ENCODE measurements at regions not wholly inside any gene's neighbourhood (a gene's known extent, or its start where the extent isn't known, plus 50 kb on each side); places are given as distances from the start of the nearest gene placed in this dataset.
A peak's percentile ranks its signal among the peaks of the same experiment; 100 is the strongest.

DNA sequence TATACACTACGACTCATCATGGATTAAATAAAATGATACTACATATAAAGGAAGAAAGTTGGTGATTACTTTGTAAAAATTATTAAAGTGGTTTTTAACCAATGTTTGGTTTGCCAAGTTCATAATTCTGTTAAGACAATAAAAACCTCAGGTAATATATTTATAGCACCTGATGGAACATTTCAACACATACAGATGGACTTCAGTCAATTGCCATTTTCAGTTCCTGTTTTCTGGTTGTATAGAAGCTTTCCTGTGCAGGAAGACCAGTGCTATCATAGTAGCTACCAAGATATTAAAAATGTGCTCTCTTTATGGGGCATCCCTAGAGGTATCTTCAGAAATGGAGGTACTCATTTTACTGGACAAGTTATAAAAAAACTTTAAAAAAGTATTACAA, 1686.4 kb downstream of the GRIK2 start:
- DNase-seq (ENCODE audit: low read depth, low spot score), result no peak

DNA sequence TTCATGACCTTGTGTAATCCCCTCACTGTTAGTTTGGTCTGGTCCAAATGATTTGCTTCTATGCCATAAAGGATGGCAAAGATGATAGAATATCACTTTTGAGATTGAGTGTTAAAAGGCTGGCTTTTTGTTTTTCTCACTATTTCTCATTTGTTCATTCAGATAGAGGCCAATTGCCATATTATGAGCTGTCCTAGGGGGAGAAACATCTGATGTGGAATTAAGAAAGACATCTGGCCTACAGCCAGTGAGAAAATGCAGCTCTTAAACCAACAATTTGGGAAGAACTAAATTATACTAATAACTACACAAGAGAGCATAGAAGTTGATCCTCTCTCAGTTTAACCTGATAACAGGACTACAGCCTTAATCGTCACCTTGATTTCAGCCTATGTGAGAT, 1668.6 kb downstream of the GRIK2 start:
- no peak for DNase-seq (ENCODE audit: low read depth, low spot score)

DNA sequence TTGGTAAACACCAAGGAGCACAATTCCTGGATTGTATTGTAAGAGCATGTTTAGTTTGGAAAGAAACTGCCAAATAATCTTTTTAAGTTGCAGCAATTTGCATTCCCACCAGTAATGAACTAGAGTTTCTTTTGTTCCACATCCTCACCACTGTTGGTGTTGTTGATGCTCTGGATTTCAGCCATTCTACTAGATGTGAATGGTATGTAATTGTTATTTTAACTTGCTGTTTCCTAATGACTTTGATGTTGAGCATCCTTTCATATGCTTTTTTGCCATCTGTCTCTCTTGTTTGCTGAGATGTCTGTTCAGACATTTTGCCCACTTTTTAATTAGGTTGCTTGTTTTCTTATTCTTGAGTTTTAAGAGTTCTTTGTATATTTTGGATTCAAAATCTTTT, 1654.1 kb downstream of the GRIK2 start:
- peak; percentile 4 for DNase-seq (ENCODE audit: low read depth, low spot score)

DNA sequence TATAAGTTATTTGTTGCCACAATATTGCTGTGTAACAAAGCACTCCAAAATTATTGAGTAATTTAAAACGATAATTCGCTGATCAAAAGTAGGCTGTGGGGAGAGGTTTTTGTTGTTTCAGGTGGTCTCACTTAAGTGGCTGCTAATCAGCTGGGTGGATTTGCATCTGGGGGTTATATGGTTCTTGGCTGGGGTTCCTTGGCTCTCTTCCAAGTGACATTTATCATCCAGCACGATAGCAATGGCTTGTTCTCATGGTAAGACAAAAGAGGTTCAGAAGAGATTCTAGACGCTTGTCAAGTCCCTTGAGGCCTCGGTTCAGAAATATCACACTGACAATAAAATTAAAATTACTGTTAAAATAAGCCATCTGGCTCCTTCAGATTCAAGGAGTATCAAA, 1648.8 kb downstream of the GRIK2 start:
- no peak for DNase-seq (ENCODE audit: low read depth, low spot score)

DNA sequence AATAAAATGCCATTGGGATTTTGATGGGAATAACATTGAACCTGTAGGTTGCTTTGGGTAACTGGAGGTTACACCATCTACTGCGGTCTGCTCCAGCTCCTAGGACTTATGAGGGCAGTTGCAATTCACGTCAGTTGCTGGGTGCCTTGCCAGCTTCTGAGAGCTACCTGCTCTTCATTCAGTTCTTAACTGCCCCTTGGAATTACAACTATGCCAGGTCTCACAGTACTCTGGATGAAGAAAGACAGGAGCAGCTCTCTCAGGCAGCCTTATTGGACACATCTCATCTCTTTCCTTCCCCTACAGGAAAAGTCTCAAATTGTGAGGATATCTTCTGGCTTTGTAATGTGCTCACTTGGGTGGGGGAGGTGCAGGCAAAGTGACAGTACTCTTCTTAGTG, 1643.3 kb downstream of the GRIK2 start:
- DNase-seq (ENCODE audit: low read depth, low spot score), result no peak

DNA sequence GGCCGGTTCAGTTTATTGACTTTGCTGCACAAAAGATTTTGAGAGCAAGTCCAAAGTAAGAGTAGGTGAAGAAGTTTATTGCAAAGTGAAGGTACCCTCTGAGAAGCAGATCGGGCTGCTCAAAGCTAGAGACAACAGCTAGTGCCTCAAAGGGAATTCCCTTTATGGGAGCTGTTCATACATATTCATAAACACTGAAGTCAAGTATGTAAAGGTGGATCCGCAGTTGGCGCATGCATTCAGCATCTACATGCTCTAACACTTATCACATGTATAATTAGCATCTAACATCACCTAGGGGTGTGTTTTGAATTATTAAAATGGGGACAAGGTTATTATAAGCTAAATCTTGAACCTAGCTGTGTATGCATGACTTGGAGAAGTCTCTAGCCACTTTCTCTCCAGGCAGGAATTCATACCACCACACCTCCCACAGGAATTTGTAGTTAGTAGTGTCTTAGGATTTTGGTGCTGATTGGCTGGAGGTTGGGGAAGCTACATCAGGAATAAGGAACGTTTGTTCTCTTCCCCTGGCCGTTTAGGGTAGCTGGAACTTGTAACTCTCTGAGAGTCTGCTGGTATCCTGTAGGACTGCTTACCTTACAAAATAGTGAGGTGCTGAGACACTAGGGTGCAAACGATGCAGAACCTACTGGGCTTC, 1633.9 kb downstream of the GRIK2 start:
- DNase-seq (ENCODE audit: low read depth, low spot score), result no peak

DNA sequence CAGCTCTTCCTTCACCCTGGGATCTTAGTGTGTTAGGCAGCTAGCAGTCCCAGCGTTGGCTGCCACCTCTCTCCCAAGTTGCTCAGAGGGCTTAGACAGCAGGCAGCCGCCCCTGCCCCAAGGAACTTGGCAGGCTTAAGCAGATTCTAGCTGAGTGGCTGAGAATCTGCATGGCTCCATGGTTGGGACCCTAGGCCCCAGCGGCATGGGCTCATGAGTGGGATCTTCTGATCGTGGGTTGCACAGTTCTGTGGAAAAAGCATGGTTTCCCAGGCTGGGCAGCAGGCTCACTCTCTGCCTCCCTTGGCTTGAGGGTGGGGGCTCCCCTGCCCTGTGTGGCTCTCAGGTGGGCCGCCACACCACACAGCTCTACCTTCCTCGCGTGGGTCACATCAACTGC, 1624.9 kb downstream of the GRIK2 start:
- DNase-seq (ENCODE audit: low read depth, low spot score), result no peak

DNA sequence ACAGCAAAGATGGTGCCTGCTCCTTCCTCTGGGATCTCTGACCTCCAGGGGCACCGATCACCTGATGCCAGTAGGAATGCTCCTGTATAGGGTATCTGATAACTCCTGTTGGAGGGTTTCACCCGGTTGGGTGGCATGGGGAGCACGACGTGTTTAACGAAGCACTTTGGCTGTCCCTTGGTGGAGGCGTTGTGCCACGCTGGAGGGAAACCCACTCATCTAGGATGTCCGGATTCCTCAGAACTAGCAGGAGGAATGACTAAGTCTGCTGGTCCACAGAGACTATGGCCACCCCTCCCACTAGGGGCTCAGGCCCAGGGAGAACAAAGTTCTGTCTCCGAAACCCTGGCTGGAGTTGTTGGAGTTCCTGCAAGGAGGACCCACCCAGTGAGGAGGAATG, 1624.4 kb downstream of the GRIK2 start:
- DNase-seq (ENCODE audit: low read depth, low spot score), result no peak

DNA sequence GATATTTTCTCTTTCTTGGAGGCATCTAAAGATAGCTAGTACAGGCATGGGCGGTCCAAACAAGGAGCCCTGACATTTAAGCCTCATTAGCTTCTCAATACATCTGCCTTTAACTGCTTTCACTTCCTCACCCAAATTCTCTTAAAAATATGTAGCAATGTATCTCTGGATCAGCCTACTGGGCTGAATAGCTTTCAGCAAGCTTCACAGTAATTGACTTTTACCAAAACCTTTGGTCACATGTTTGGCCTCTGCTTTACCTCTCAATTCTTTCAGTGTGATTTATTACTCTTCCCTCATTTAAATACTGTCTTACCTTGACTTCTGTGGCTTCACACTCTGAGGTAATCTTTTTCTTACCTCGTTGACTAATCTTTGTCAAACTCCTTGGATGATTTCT, 1618.1 kb downstream of the GRIK2 start:
- DNase-seq (ENCODE audit: low read depth, low spot score), result no peak

DNA sequence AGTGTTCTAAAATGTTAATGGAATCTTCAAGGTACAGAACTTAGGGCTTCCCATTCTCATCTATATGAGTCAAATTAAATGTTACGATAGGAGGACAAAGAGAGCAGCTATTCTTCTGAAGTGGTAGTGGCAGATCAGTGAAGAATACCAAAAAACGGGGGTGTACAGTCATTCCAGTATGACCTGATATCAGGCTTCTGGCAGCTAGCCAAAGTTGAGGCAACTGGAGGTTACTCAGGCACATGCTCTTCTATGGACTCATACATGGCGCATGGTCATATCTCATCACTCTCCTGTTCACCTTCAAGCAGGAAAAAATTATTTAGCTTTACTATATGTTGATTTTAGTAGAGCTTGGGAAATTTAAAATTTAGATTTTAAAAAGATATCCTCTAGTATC, 1608.8 kb downstream of the GRIK2 start:
- DNase-seq (ENCODE audit: low read depth, low spot score), result no peak

DNA sequence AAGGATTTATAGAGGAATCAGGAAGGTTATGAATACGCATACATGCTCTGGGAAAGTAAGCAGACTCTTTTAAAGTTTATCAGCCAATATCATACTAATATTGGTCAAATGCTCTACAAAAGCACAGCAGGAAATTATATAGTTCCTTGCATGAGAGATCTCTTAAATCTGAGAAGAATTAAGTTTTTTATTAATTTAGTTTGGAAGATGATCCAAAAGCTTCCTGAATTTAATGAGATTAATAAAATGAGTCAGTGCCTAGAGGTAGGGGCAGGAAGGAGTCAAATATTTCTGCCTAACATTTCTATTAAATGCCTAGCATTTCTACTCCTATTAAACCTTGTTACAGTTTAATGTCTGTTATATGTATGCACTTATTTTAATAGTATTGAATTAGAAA, 1608.2 kb downstream of the GRIK2 start:
- no peak for DNase-seq (ENCODE audit: low read depth, low spot score)

DNA sequence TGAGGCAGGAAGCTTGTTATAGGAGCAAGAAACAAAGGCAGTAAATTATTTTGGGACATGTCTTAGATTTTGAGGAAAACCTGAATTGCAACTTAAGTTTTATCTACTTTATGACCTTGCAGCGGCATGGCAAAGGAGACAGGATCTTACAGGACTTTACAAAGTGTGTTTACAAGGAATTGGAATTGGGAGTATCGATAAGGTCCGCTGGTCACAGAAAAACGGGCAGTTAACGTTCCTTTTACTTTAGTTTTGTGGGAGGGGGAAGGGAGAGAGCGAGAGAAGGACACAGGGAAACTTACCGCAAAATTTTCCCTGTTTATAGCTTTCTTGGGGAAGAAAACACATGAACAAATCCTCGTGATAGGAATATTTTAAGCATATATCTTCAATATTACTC, 1607.2 kb downstream of the GRIK2 start:
- DNase-seq (ENCODE audit: low read depth, low spot score), result no peak

DNA sequence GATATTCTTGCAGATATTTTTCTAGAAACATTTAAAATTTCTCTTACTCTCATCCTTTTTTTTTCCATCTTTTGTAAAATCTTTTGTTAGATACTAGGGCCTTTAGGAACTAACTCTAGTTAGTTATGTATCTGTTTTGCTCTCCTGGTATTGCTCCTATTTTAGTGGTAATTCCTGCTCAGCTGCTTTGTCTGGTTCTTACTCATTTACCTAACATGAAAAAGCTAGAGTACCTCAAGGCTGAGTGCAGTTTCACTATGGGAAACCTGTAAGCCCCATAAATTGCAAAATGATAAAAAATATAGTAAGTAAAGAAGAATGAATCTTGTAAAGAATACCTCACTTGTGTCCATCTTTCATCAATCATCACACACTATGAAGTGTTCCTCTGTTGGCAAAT, 1602.0 kb downstream of the GRIK2 start:
- DNase-seq (ENCODE audit: low read depth, low spot score), result no peak

DNA sequence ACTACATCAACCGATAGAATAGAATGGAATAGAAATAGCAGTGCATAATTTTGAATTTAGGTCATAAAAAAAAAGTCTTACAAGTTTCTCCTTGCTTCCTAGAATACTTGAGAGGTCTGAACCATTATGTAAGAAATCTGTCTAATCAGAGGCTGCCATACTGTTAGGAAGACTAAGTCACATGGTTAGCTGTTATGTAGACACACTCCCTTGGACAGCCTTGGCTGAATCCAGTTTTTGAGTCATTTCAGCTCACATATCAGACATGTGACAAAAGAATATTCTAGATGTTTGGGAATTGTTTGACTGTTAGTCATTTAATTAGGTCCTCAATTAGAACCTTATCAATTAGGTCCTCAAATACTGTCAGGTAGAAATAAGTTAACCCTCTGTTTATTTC, 1601.4 kb downstream of the GRIK2 start:
- DNase-seq (ENCODE audit: low read depth, low spot score), result no peak

DNA sequence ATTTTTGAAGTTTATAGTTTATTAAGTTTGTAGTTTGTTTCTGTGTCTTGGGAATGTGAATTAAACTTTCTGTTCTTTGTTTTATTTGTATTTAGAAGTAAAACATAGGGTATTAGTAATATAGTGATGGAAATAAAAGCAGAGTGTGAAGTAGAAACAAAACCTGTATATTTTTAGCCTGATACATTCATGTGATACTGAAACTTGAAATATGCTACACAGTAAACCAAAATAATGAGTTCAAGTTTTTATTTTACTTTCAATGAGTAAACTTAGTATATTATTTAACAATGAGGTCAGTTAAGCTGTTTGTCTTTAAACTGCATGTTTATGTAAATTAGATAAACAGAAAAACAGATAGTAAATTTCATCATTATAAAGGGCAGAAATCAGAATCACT, 1592.6 kb downstream of the GRIK2 start:
- DNase-seq (ENCODE audit: low read depth, low spot score), result no peak

DNA sequence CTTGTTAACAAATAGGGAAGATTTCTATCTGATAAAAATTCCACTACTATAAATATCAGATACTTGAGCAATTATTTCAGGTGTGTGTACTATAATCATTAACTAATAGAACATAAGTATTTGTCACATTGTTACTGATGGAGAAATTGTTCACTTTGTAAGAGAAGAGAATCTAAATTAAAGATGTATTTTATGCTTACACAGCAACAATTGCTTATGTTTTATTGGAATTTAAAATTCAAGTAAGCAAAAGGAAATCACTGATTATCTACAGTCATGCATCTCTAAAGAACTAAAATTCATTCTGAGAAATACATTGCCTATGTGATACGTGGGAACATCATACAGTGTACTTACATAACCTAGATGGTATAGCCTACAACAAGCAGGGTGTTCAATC, 1590.8 kb downstream of the GRIK2 start:
- DNase-seq (ENCODE audit: low read depth, low spot score), result no peak

DNA sequence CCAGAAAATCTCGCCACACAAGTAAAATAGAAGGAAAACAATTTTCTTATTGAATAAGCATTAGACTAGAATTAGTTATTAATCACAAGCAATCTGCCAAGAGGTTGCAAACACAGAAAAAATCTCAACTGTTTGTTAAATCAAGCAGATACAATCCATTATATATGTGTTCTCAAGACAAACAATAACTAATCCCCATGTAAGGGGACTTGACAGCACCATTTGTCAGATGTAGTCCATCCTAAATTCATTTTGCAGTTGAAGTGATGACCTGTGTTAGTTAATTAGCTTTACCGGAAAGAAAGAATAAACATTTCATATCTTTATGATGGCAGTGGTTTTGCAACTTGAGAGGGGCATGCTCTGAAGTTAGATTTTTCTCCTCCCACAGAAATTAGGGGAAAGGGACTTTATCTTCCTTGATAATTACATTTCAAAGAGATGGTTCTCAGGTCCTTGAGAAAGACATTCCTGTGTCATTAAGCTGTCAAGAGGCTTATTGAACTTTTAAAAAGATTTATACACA, 1588.0 kb downstream of the GRIK2 start:
- DNase-seq (ENCODE audit: low read depth, low spot score), result no peak

DNA sequence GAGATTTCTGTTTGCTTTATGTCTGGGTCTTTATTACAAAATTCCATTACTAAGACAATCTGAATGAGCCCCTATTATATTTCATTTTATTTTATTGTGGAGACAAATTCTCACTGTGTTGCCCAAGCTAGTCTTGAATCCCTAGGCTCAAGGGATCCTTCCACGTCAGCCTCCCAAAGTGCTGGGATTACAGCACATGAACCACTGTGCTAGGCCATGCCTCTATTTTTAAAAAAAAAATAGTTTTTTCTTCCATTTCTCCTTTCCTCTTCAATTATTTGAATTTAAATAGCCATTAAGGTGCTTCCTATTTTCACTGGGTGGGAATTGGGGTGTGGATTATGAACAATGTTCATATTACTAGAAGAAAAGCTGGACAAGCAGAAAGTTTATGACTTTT, 1587.4 kb downstream of the GRIK2 start:
- no peak for DNase-seq (ENCODE audit: low read depth, low spot score)

DNA sequence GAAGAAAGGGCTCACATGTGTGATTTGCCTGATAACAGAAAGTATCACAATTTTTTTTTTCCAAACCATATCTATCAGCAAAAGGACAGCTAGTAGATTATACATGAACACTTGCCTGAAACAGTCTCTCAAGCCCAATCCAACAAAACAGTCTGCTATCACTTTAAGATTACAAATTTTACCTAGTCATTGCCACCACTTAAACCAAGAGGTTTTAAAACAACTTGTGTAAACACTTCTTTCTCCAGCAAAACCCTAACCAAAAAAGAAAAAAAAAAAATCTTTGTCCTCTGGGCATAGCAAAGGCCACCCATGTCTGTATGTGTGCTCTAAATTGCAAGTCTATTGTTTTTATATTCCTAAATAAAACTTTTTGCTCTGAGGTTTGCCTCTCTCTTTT, 1568.4 kb downstream of the GRIK2 start:
- no peak for DNase-seq (ENCODE audit: low read depth, low spot score)

DNA sequence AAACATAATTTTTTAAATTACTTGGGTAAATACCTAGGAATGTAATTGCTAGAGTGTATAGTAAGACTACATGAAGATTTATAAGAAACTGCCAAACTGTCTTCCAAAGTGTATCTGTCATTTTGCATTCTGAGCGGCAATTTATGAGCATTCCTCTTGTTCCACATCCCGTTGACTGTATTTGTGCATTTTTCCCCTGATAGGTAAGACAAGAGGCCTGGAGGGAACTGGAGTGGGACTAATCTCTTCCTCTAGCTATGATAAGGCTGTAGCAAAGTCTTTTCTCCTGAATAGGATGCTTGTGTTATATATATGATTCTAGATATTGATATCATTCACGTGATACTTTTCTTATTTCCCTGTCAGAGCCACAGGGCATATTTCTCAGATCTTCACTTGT, 1557.5 kb downstream of the GRIK2 start:
- no peak for DNase-seq (ENCODE audit: low read depth, low spot score)

DNA sequence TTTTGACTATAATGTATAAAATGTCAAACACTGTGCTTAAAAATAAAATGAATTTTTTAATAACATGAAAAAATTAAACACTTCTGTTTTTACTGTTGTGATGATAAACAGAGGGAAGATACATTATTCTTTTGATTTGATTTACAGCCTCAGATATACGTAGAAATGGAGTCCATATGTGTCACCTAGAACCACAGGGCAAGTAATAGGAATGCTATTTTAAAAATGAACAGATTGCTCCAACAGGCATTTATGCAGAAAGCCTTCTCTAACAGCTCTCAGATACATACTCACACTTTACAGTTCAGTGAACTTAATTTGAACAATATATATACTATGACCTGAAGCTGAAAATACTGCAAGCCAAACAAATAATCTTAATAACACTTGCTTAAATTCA, 1551.0 kb downstream of the GRIK2 start:
- no peak for DNase-seq (ENCODE audit: low read depth, low spot score)

DNA sequence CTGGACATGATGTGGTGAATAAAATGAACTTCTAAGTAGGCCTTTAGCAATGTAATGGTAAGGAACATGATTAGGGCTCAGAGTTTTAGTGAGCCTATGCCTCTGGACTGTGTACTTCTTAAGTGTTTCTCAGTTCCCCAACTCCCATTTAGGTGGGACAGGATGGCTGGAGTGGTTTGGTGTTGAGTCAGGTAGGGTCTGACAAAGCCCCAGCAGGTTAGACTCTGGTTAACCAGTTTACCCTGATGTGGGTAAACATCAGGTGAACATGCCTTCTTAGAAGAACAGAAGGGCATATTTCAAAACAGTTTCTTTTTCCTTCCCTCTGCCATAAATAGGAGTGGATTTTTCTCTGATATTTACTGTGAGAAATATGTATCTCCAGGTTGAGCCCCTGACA, 1548.7 kb downstream of the GRIK2 start:
- DNase-seq (ENCODE audit: low read depth, low spot score), result no peak

DNA sequence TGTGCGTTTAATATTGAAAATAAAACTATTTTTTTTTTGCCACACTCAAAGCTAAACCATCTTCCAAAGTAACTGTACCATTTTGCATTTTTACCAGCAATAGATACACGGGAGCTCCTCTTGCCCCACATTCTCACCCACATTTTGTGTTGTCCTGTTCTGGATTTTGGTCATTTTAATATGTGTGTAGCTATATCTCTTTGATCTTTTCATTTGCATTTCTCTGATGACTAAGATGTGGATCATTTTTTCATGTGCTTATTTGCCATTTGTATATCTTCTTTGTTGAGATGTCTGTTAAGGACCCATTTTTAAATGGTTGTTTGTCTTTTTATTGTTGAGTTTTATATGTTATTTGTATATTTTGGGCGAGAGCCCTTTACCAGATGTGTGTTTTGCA, 1543.5 kb downstream of the GRIK2 start:
- no peak for DNase-seq (ENCODE audit: low read depth, low spot score)

DNA sequence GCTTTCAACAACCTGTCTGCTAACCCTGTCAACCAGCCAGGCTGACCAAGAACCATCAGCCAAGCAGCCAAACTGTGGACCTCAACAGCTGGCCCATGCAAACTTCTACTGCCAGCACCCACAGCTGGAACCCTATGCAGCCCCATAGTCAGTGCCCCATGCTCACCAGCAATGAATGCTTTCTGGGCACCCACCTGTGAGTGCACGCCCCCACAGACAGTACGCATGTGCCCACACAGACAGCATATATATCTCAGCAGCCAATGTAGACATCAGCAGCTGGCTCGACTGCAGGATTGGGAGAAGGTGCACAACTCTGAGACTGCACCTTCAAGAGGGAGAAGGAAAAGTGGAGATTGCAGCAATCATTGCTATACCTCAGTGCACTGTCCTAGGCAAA, 1534.6 kb downstream of the GRIK2 start:
- DNase-seq (ENCODE audit: low read depth, low spot score), result no peak

Data from astrocyte of the hippocampus (primary cell).